HUES6 (cell line): ENCODE measurements at regions not wholly inside any gene's neighbourhood (a gene's known extent, or its start where the extent isn't known, plus 50 kb on each side); places are given as distances from the start of the nearest gene placed in this dataset.
"Not testable (repeated sequence)": the region's sequence is repeated elsewhere in the genome, so short reads cannot be mapped to it uniquely, and the experiment has no call there.

ENCODE experiments used
- H3K27ac ChIP-seq: 2 replicates; pipeline ENCODE4 v1.7.0; 2013; ENCODE audit warnings: low read depth, mild to moderate bottlenecking, low read length, inconsistent platforms
- H3K27me3 ChIP-seq: 2 replicates; pipeline ENCODE4 v1.6.1; 2013; ENCODE audit warnings: low read length; ENCODE audit not compliant: control insufficient read depth, insufficient read depth
- H3K36me3 ChIP-seq: 2 replicates; pipeline ENCODE4 v1.6.1; 2013; ENCODE audit warnings: low read length; ENCODE audit not compliant: control insufficient read depth, insufficient read depth
- H3K4me1 ChIP-seq: 2 replicates; pipeline ENCODE4 v1.6.1; 2013; ENCODE audit warnings: low read length; ENCODE audit not compliant: control insufficient read depth, insufficient read depth
- H3K4me3 ChIP-seq: 2 replicates; pipeline ENCODE4 v1.5.1; 2013; ENCODE audit warnings: low read depth, low read length
- H3K9ac ChIP-seq: one replicate; pipeline ENCODE4 v1.6.1; 2013; ENCODE audit warnings: mild to moderate bottlenecking, low read length
- H3K9me3 ChIP-seq: 2 replicates; pipeline ENCODE4 v1.6.1; 2013; ENCODE audit warnings: low read depth, low read length; ENCODE audit not compliant: control insufficient read depth, insufficient read depth

DNA sequence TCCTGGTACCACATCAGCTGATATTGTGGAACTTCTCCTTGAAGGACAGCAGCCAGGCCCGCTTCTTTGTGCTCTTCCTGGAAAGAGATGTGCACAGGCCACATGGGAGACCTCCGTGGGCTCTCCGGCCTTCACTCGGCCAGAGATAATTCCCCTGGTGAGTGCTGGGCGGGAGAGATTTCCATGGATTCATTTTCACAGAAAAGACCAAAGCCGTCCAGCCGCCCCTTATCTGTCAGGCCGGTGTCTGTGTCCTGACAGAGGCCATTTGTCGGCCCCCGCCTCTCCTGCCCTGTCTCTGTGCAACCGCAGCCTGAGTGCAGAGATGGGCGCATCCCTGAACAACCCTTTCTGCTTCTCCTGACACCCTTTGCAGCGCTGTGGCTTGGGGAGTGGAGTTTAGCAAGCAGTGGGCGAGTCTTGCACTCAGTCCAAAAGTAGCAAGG is 197.9 kb downstream of the BANP start:
- not testable (repeated sequence) for H3K36me3 ChIP-seq, H3K27me3 ChIP-seq, H3K4me3 ChIP-seq, H3K4me1 ChIP-seq, H3K9me3 ChIP-seq, H3K9ac ChIP-seq, H3K27ac ChIP-seq

DNA sequence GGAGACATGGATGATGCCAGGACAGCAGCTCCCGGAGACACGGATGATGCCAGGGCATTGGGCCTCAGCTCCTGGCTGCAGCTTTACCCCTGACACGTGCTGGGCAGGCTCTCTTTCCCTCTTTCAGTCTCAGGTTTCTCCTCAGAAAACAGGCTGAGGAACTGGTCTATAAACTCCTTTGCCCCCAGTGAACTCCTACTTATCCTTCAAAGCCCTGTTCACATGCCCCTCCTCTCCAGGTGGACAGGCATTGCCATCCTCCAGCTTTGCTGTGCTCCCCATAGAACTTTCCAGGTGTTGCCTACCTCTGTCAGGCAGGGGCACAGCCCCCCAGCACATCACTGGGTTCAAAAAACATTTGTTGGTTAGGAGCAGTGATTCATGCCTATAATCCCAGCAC is 198.4 kb downstream of the BANP start:
- not testable (repeated sequence) for H3K4me1 ChIP-seq, H3K9me3 ChIP-seq, H3K27ac ChIP-seq, H3K27me3 ChIP-seq, H3K9ac ChIP-seq, H3K36me3 ChIP-seq, H3K4me3 ChIP-seq

DNA sequence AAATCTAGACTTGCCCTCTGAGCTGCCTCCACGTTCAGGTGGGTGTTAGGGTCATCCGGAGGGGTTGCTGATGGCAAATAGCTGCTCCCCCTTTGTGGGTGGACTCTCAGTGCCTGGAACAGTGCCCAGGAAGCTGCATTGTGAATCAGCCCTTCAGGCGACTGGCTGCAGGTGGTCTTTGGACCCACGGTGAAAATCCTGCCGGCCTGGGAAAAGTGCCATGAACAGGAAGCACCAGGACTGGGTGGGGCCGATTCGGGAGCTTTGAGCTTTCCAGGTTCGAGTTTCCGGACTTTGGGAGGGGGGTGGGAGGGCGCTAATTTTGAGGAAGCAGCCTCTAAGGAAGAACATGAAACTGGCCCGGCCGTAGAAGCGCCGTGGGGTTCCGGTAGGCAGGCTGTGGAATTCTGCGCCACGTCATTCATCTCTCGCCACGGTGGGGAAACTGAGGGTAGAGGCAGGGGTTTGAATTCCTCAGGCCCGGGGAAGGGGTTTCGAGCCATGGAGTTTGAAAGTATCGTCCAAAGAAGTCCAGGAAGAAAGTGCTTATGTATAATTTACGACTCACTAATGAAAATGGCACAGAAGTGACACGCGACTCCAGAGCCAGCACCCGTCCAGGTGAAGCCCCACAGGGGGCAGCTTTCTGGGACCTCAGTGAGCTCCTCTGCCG is 199.4 kb downstream of the BANP start:
- H3K9me3 ChIP-seq, H3K27ac ChIP-seq, H3K4me3 ChIP-seq, H3K4me1 ChIP-seq, H3K36me3 ChIP-seq, H3K27me3 ChIP-seq, H3K9ac ChIP-seq: not testable (repeated sequence)

DNA sequence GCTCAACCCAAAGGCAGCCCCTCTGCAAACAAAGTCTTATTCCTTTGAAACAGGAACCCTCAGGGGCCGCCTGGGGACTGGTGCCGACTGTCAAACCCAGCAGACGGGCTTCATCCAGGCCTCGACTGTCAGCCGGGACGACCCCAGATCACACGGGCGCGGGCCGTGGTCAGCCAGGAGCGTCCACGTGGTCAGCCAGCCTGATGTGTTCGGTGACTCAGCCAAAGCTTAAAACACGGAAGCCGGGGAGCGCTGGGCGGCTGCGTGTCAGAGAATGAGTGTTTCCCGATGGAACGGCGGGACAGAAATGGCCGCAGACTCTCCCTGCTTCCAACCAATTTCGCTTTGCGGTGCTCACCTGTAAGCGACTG is 199.9 kb downstream of the BANP start:
- H3K9me3 ChIP-seq, H3K9ac ChIP-seq, H3K27me3 ChIP-seq, H3K27ac ChIP-seq, H3K4me1 ChIP-seq, H3K4me3 ChIP-seq, H3K36me3 ChIP-seq: not testable (repeated sequence)

DNA sequence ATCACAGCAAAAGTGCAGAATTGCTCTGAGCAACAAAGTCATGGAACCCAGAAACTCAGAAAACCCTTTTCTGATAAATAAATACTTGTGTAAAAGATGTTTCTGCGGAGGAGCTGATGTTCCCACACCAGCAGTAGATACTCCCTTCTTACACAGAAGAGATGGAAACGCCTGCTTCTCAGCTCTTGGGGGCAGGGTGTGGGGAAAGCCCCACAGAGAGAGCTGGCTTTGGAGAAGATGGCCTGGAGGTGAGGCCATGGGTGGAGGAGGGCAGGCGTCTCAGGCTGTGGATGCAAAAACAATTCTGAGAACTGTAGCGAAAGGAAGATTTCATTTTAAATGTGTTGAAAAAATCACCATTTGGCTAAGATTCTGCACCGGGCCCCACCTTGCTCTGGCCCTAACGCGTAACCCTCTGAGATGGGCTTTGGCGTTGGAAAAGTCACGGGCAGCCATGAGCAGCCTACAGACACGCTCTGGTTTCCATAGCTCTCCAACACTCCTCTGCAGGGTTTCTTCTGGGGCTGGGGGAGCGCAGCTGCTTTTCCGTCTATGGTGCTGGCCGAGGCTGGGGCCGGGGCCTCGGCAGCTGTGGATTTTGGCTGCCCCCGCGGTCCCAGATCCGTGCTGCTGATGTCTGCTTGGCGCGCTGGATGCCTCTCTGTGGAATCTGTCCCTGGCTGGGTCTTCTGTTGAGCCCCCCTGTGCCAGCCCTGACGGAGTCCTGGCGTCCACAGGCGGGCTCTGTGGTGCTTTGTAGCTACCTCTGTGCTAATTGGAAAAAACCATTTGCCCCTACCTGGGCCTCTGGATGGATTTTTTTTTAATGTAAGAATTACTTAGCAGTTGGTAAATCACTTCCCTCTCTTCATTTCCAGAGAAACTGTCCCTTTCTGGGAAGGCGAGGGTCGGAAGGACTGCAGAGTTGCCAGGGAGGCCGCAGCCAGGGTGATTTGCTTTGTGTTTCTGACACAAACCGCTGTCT is 200.9 kb downstream of the BANP start:
- H3K27ac ChIP-seq, H3K27me3 ChIP-seq, H3K4me1 ChIP-seq, H3K9me3 ChIP-seq, H3K9ac ChIP-seq, H3K36me3 ChIP-seq, H3K4me3 ChIP-seq: not testable (repeated sequence)

DNA sequence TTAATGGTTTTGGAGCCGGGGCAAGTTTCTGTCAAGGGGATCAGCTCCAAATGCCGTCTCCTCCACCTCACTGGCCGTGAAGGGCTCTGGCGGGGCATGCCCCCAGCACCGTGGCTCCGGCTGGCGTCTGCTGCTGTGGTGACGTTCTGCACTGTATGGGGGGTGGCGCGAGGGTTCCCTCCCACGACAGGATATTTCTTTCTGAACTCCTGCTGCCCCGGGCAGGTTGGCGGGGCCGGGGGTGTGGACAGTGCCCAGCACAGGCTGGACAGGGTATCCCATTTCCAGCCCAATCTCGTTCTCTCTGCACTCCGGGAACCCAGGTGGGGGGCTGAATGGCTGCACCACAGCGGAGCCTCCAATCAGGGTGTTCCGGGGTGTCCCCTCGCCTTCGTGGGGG is 201.6 kb downstream of the BANP start:
- H3K27me3 ChIP-seq, H3K36me3 ChIP-seq, H3K9ac ChIP-seq, H3K9me3 ChIP-seq, H3K27ac ChIP-seq, H3K4me1 ChIP-seq, H3K4me3 ChIP-seq: not testable (repeated sequence)

DNA sequence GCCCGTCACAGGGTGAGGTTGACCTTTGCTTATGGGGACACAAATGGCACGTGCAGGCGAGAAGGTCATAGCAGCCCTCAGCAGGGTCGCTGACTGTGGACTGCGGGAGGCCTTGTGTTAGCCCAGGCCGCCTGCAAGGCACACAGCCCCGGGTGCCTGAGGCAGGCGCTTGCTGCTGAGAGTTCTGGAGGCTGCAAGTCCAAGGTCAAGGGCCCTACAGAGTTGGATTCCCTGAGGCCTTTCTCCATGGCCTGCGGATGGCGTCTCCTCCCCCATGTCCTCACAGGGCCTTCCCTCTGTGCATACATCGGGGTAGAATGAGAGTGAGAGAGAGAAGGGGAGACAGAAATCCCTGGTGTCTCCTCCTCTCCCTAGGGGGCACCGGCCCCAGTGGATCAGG is 202.3 kb downstream of the BANP start:
- H3K4me3 ChIP-seq, H3K9ac ChIP-seq, H3K4me1 ChIP-seq, H3K9me3 ChIP-seq, H3K27me3 ChIP-seq, H3K27ac ChIP-seq, H3K36me3 ChIP-seq: not testable (repeated sequence)

DNA sequence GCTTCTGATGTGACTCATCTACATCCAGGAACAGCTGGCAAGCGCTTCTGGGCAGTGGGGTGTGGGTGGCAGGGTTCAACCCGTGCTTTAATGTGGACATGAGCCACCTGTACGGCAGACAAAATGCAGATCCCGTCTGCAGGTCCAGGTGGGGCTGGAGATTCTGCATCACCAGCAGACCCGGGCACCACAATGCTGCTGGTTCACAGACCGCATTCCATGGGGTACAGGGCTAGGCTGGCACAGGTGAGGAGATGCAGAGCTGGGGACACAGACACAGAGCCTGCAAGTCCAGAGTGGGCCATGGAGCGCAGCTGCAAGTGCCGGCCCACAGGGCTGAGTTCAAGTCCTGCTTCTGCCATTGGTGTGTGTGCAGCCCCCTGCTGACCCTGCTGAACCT is 203.7 kb downstream of the BANP start:
- not testable (repeated sequence) for H3K9me3 ChIP-seq, H3K36me3 ChIP-seq, H3K4me3 ChIP-seq, H3K4me1 ChIP-seq, H3K27ac ChIP-seq, H3K27me3 ChIP-seq, H3K9ac ChIP-seq

DNA sequence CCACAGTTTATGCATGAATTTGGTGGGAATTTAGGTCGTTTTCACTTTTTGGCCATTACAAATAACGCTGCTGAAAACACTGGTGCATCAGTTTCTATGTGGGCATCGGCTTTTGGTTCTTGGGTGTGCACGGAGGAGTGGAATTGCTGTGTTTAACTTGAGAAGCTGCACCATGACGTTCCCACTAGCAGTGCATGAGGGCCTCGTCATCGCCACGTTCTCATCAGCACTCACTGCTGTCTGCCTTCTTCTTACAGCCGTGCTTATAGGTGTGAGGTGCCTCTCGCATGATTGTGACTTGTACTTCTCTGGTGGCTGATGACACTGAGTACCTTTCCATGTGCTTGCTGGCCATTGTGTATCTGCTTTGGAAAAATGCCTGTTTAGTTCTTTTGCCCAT is 204.4 kb downstream of the BANP start:
- not testable (repeated sequence) for H3K4me1 ChIP-seq, H3K9me3 ChIP-seq, H3K27me3 ChIP-seq, H3K27ac ChIP-seq, H3K9ac ChIP-seq, H3K36me3 ChIP-seq, H3K4me3 ChIP-seq

DNA sequence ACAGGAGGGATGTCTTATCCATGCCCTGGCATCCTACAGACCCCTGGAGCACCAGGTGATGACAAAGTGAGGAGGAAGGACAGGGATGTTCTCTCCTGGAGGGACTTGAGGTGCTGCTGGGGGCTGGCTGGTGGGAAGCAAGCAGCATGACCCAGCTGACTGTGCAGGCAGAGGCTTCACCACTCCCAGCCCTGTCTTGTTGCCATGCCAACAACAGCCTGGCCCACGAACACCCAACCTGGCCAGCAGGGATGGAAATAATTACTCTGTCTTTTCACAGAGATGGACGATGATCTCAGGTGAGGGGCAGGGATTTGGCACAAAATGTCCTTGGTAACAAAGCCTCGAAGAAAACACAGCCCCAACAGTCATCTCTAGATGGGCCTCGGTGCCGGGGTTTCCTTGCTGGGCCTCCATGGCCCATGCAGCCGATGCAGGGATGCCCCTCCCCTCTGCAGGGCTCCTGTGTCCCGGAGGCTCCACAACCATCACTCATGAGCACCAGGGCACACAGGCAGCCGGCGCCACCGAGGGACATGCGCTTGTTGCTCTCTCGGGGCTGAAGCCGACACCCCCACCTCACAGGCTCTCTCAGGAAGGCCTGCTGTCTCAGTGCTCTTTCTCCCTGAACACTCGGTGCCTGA is 205.5 kb downstream of the BANP start:
- not testable (repeated sequence) for H3K4me3 ChIP-seq, H3K27me3 ChIP-seq, H3K4me1 ChIP-seq, H3K27ac ChIP-seq, H3K9me3 ChIP-seq, H3K36me3 ChIP-seq, H3K9ac ChIP-seq

DNA sequence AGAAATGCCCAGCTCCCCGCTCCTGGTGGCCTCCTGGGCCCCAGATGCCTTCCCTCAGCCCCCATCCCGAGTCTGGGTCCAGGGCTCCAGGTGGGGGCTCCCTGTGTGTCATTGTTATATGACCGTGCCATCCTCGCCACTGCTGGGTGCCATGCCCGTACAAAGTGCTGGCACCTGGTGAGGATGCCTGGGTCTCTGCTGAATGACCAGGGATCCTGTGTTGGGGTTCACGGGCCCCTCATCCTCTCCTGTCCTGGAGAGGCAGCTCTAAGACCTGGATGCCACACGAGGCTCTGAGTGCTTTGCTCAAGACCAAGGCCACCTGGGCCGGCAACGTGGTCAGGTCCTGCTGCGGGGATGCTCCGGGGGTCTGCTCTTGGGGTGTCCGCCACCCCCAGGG is 206.5 kb downstream of the BANP start:
- H3K27ac ChIP-seq, H3K36me3 ChIP-seq, H3K9ac ChIP-seq, H3K4me3 ChIP-seq, H3K27me3 ChIP-seq, H3K4me1 ChIP-seq, H3K9me3 ChIP-seq: not testable (repeated sequence)
